GM12801 (cell line): ENCODE measurements at regions not wholly inside any gene's neighbourhood (a gene's known extent, or its start where the extent isn't known, plus 50 kb on each side); places are given as distances from the start of the nearest gene placed in this dataset.

Experiments used
- TF ChIP-seq, protein P1 (sequence below): IDR thresholded peaks from one replicate; pipeline ENCODE4 v1.5.1; 2011; ENCODE audit warnings: control low read depth; ENCODE audit not compliant: insufficient read length; ENCODE audit errors: extremely low read depth

DNA sequence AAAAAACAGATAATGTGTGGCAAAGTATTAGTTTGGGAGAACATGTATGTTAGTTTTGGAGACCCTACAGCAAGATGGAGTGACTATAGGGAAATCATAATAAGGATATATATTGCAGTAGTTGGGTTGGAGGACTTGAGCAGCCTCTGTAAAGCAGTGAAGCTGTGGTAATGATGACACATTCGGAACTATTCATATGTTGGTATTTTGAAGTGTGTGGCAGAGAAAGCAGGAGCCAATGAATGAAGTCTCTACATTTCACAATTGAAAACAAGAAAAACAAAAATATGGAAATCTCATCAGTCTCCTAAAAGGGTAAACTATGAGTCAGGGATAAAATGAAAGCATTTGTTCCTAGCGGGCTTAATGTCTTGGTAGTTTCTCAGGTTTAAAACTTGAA, 645.9 kb downstream of the OTOL1 start:
- TF ChIP-seq, protein P1, sequence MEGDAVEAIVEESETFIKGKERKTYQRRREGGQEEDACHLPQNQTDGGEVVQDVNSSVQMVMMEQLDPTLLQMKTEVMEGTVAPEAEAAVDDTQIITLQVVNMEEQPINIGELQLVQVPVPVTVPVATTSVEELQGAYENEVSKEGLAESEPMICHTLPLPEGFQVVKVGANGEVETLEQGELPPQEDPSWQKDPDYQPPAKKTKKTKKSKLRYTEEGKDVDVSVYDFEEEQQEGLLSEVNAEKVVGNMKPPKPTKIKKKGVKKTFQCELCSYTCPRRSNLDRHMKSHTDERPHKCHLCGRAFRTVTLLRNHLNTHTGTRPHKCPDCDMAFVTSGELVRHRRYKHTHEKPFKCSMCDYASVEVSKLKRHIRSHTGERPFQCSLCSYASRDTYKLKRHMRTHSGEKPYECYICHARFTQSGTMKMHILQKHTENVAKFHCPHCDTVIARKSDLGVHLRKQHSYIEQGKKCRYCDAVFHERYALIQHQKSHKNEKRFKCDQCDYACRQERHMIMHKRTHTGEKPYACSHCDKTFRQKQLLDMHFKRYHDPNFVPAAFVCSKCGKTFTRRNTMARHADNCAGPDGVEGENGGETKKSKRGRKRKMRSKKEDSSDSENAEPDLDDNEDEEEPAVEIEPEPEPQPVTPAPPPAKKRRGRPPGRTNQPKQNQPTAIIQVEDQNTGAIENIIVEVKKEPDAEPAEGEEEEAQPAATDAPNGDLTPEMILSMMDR: no peak

DNA sequence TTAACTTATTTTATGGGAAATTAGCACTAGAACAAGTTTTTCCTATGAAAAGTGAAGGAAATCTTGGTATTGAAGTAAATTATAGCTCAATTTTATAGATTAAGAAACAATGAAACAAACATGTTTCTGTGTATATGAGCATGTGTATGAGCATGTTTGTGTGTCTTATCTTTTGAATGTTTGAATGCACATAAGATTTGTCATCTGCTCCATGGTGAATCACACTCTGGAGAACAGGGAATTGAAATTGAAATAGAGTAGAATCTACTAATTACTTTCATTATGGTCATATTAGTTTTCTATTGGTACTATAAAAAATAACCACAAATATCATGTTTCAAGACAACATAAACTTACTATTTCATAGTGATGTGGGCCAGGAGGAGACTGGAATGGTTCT, 646.6 kb downstream of the OTOL1 start:
- TF ChIP-seq, protein P1: no peak

DNA sequence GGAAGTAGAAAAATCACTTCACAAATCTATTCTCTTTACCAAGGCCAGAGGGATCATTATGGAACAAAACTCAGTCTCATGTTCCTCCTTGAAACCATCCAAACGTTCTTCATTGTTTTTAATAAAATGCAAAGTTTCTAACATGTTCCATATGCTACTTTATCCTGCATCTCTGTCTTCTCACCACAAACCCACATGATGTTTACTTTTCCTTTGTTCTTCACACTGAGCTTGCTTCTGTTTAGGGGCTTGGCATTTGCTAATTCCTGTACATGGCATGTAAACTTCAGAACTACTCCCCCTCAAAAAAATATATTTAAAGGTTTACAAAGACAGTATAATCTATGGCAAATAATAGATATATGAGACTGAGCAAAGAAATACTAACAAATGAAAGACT, 651.4 kb downstream of the OTOL1 start:
- TF ChIP-seq, protein P1: no peak

DNA sequence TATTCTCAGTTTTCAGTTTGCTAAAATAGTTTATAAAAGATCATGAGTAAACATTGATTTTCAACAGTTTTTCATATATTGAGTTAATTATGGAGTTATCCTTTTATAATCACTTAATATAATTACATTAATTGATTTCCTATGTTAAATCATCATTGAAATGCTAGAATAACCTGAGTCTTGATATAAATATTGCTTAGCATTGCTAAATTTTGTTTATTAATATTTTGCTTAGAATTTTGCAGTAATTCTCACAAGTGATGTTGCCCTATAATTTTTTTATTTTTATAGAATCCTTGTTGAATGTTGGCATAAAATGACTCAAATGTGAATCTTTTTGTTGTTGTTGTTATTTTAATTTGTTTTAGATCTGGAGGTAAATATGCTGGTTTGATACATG, 654.2 kb downstream of the OTOL1 start:
- TF ChIP-seq, protein P1: no peak

DNA sequence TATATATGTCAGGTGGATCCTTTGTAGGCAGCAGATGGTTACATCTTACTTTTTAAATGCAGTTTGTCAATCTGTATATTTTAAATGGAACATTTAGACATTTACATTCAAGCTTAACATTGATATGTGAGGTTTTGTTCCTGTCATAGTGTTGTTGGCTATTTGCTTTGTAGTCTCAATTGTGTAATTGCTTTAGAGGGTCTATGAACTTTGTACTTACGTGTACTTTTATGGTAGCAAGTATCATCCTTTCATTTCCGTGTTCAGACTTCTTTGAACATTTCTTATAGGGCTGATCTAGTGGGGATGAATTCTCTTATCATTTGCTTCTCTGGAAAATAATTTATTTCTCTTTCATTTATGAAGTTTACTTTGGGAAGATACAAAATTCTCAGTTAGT, 656.0 kb downstream of the OTOL1 start:
- TF ChIP-seq, protein P1: no peak

DNA sequence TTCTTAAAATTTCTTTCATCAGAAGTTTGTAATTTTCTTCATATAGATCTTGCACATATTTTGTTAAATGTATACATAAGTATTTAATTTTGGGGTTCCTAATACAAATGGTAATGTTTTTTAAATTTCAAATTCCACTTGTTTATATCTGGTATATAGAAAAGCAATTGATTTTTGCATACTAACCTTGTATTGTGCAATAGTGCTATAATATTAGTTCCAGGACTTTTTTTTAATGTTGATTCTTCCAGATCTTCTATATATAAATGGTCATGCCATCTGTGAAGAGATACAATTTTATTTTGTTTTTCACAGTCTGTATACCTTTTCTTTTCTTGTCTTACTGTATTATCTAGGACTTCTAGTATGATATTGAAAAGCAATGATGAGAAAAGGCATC, 665.0 kb downstream of the OTOL1 start:
- TF ChIP-seq, protein P1: no peak

DNA sequence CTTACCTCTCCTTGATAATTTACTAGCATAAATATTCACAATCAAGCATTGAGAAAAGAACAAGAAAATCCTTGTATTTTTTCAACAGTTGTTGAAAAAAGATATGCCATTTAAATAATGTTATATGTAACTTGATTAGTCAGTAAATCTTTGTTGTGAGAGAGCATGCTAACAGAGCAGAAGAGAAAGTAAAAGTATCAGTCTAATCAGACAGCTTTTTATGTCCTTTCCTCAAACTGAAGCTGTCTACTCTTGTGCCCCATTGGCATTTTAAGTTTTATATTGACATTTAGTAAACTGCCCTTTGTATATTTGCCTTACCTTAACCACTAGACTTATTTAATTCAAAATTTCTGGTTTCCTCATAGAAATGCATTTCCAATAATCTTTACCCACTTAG, 668.7 kb downstream of the OTOL1 start:
- TF ChIP-seq, protein P1: no peak

DNA sequence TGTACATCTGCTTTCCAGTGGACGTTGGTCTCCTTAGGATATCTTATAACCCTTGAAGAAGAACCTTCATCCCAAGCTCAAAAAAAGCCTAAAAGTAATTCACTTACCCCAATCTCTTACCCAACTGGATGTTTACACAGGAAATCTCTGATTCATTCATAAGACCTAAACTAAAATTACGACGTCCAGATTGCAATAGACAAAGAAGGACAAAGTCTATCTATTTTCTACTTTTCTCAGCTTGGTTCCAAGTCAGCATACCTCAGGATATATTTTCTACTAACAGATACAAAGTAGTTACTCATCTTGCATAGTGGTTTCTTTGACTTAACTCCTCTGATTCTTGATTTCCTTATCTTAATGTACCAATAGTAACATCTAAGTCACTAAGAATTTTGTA, 669.9 kb downstream of the OTOL1 start:
- TF ChIP-seq, protein P1: no peak
